ENCODE measurements at regions not wholly inside any gene's neighbourhood (a gene's known extent, or its start where the extent isn't known, plus 50 kb on each side); places are given as distances from the start of the nearest gene placed in this dataset.
"Not testable (repeated sequence)": the region's sequence is repeated elsewhere in the genome, so short reads cannot be mapped to it uniquely, and the experiment has no call there.

- not testable (repeated sequence) for H3K27me3 ChIP-seq (ENCODE audit: control insufficient read depth, insufficient read depth, low read length); H3K4me1 ChIP-seq (ENCODE audit: control insufficient read depth, low read depth, low read length); H3K4me3 ChIP-seq (ENCODE audit: low read length); H3K9ac ChIP-seq (ENCODE audit: low read length); H3K27ac ChIP-seq (ENCODE audit: low read length); H3K36me3 ChIP-seq (ENCODE audit: control insufficient read depth, low read depth, low read length); H3K9me3 ChIP-seq (ENCODE audit: control insufficient read depth, low read depth, low read length)
Observed at GRCh38 chr6:100223952-100224351, 229.9 kb upstream of the MCHR2 start.

- Histone ChIP-seq H3K9ac (ENCODE audit: low read length) (no peak overlapping the region), H3K4me3 (ENCODE audit: low read length) (no peak overlapping the region), H3K9me3 (ENCODE audit: control insufficient read depth, low read depth, low read length) (no peaks in the 10 kb centered on the region), H3K27me3 (ENCODE audit: control insufficient read depth, insufficient read depth, low read length) (no peaks in the 10 kb centered on the region), H3K4me1 (ENCODE audit: control insufficient read depth, low read depth, low read length) (no peaks in the 10 kb centered on the region), H3K27ac (ENCODE audit: low read length) (no peak overlapping the region), H3K36me3 (ENCODE audit: control insufficient read depth, low read depth, low read length) (no peaks in the 10 kb centered on the region)
Observed at GRCh38 chr6:100220543-100220942, 226.5 kb upstream of the MCHR2 start.

GRCh38 chr6:100217225-100218012 is 223.4 kb upstream of the MCHR2 start:
- Histone ChIP-seq H3K27ac (ENCODE audit: low read length) (no peak overlapping the region), H3K36me3 (ENCODE audit: control insufficient read depth, low read depth, low read length) (no peaks in the 10 kb centered on the region), H3K4me1 (ENCODE audit: control insufficient read depth, low read depth, low read length) (no peaks in the 10 kb centered on the region), H3K9me3 (ENCODE audit: control insufficient read depth, low read depth, low read length) (no peaks in the 10 kb centered on the region), H3K9ac (ENCODE audit: low read length) (no peak overlapping the region), H3K4me3 (ENCODE audit: low read length) (no peak overlapping the region), H3K27me3 (ENCODE audit: control insufficient read depth, insufficient read depth, low read length) (no peaks in the 10 kb centered on the region)

- Histone ChIP-seq H3K4me3 (ENCODE audit: low read length) (no peak overlapping the region), H3K36me3 (ENCODE audit: control insufficient read depth, low read depth, low read length) (no peaks in the 10 kb centered on the region), H3K4me1 (ENCODE audit: control insufficient read depth, low read depth, low read length) (no peaks in the 10 kb centered on the region), H3K9me3 (ENCODE audit: control insufficient read depth, low read depth, low read length) (no peaks in the 10 kb centered on the region), H3K27me3 (ENCODE audit: control insufficient read depth, insufficient read depth, low read length) (no peaks in the 10 kb centered on the region), H3K9ac (ENCODE audit: low read length) (no peak overlapping the region), H3K27ac (ENCODE audit: low read length) (no peak overlapping the region)
Observed at GRCh38 chr6:100216760-100217159, 222.7 kb upstream of the MCHR2 start.

- Histone ChIP-seq H3K4me3 (ENCODE audit: low read length) (no peak overlapping the region), H3K27me3 (ENCODE audit: control insufficient read depth, insufficient read depth, low read length) (no peaks in the 10 kb centered on the region), H3K36me3 (ENCODE audit: control insufficient read depth, low read depth, low read length) (no peaks in the 10 kb centered on the region), H3K4me1 (ENCODE audit: control insufficient read depth, low read depth, low read length) (peaks cover 6% of the 10 kb centered on the region), H3K27ac (ENCODE audit: low read length) (no peak overlapping the region), H3K9me3 (ENCODE audit: control insufficient read depth, low read depth, low read length) (no peaks in the 10 kb centered on the region), H3K9ac (ENCODE audit: low read length) (no peak overlapping the region)
Observed at GRCh38 chr6:100212131-100212530, 218.1 kb upstream of the MCHR2 start.

- no peaks in the 10 kb centered on the region for H3K36me3 ChIP-seq (ENCODE audit: control insufficient read depth, low read depth, low read length)
- no peaks in the 10 kb centered on the region for H3K27me3 ChIP-seq (ENCODE audit: control insufficient read depth, insufficient read depth, low read length)
- no peak overlapping the region for H3K27ac ChIP-seq (ENCODE audit: low read length)
- H3K4me3 ChIP-seq (ENCODE audit: low read length) = no peak overlapping the region
- no peaks in the 10 kb centered on the region for H3K9me3 ChIP-seq (ENCODE audit: control insufficient read depth, low read depth, low read length)
- H3K9ac ChIP-seq (ENCODE audit: low read length) = no peak overlapping the region
- H3K4me1 ChIP-seq (ENCODE audit: control insufficient read depth, low read depth, low read length) = peaks cover 6% of the 10 kb centered on the region
Observed at GRCh38 chr6:100210137-100211117, 216.4 kb upstream of the MCHR2 start.

- no peaks in the 10 kb centered on the region for H3K27me3 ChIP-seq (ENCODE audit: control insufficient read depth, insufficient read depth, low read length)
- H3K4me3 ChIP-seq (ENCODE audit: low read length) = no peak overlapping the region
- H3K9me3 ChIP-seq (ENCODE audit: control insufficient read depth, low read depth, low read length) = no peaks in the 10 kb centered on the region
- peaks cover 6% of the 10 kb centered on the region for H3K4me1 ChIP-seq (ENCODE audit: control insufficient read depth, low read depth, low read length)
- H3K9ac ChIP-seq (ENCODE audit: low read length) = no peak overlapping the region
- H3K36me3 ChIP-seq (ENCODE audit: control insufficient read depth, low read depth, low read length) = no peaks in the 10 kb centered on the region
- no peak overlapping the region for H3K27ac ChIP-seq (ENCODE audit: low read length)
Observed at GRCh38 chr6:100209323-100210136, 215.5 kb upstream of the MCHR2 start.

GRCh38 chr6:100203400-100203799 is 209.4 kb upstream of the MCHR2 start:
- no peaks in the 10 kb centered on the region for H3K27me3 ChIP-seq (ENCODE audit: control insufficient read depth, insufficient read depth, low read length)
- H3K9me3 ChIP-seq (ENCODE audit: control insufficient read depth, low read depth, low read length) = no peaks in the 10 kb centered on the region
- no peak overlapping the region for H3K9ac ChIP-seq (ENCODE audit: low read length)
- H3K27ac ChIP-seq (ENCODE audit: low read length) = no peak overlapping the region
- no peaks in the 10 kb centered on the region for H3K4me1 ChIP-seq (ENCODE audit: control insufficient read depth, low read depth, low read length)
- H3K4me3 ChIP-seq (ENCODE audit: low read length) = no peak overlapping the region
- no peaks in the 10 kb centered on the region for H3K36me3 ChIP-seq (ENCODE audit: control insufficient read depth, low read depth, low read length)

- no peak overlapping the region for H3K9ac ChIP-seq (ENCODE audit: low read length)
- H3K27me3 ChIP-seq (ENCODE audit: control insufficient read depth, insufficient read depth, low read length) = no peaks in the 10 kb centered on the region
- no peak overlapping the region for H3K27ac ChIP-seq (ENCODE audit: low read length)
Observed at GRCh38 chr6:100202417-100203194, 208.6 kb upstream of the MCHR2 start.

GRCh38 chr6:100196214-100196982 is 202.4 kb upstream of the MCHR2 start:
- H3K36me3 ChIP-seq (ENCODE audit: control insufficient read depth, low read depth, low read length); H3K4me1 ChIP-seq (ENCODE audit: control insufficient read depth, low read depth, low read length); H3K27me3 ChIP-seq (ENCODE audit: control insufficient read depth, insufficient read depth, low read length); H3K9me3 ChIP-seq (ENCODE audit: control insufficient read depth, low read depth, low read length); H3K27ac ChIP-seq (ENCODE audit: low read length): not testable (repeated sequence)
- H3K9ac ChIP-seq (ENCODE audit: low read length) = peak overlapping the region; percentile 12
- H3K4me3 ChIP-seq (ENCODE audit: low read length) = peak overlapping the region; percentile 43

More at GRCh38 chr6:100202417-100203194, 208.6 kb upstream of the MCHR2 start:
- H3K36me3 ChIP-seq (ENCODE audit: control insufficient read depth, low read depth, low read length) = no peaks in the 10 kb centered on the region
- H3K9me3 ChIP-seq (ENCODE audit: control insufficient read depth, low read depth, low read length) = no peaks in the 10 kb centered on the region
- H3K4me3 ChIP-seq (ENCODE audit: low read length) = no peak overlapping the region
- H3K4me1 ChIP-seq (ENCODE audit: control insufficient read depth, low read depth, low read length) = no peaks in the 10 kb centered on the region
